SKM-1 treated with dmso at 0.1 percent for 144 hours (cell line): ENCODE measurements at regions not wholly inside any gene's neighbourhood (a gene's known extent, or its start where the extent isn't known, plus 50 kb on each side); places are given as distances from the start of the nearest gene placed in this dataset.

Source experiments
- DNase-seq: peaks from one replicate; lab custom pipeline; 2025; ENCODE audit not compliant: unreplicated experiment; lab: John Stamatoyannopoulos, UW

DNA sequence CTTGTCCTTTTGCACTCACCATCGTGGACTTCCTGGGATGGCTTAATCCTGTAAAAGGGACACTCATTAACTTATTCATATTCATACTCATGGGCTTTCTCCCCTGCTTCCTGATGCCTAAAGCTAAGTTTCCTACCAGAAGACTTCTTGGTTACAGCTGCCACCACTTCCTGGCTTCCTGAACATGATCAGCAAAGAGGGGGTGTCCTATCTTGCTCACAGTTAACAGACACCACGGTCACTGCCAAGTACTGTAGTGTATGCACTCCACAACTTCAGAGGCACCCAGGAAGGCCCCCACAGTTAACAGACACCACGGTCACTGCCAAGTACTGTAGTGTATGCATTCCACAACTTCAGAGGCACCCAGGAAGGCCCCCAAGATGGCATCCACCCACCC lies 177.8 kb downstream of the SIPA1L2 start:
- DNase-seq = no peak

DNA sequence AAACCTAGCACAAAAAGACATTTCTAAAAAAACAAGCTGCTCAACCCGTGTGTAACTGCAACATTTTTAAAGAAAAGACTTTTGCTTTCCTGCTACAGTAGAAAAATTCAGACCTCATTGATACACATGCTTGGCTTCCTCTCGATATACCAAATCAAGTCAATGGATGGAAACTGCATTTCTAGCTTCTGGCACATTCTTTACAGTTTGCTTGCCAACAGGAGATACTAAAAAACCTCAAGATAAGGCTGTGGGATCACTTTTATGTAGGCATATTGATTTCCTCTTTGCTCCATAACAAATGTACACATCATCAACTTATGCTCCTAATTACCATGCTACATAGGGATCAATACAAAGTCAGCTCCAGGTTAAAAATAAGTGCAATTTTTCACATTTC lies 178.4 kb downstream of the SIPA1L2 start:
- no peak for DNase-seq

DNA sequence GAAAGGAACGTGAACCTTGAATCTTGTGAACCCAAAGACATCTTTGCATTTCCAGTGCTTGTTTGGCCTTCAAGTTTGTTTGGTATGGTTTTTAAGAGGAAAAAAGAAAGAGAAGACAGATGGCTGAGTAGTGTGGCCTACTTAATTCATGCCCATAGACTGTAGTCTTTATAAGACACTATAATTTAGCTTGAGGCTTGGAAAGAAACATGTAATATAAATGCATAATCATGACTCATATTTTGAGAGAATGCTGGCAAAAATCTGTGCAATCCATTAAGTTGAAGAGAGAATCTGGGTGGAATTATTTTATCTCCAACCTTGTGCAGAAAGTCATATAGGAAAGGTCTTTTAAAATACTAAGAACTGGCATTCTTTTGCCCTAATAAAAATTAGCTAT lies 179.3 kb downstream of the SIPA1L2 start:
- DNase-seq = no peak

DNA sequence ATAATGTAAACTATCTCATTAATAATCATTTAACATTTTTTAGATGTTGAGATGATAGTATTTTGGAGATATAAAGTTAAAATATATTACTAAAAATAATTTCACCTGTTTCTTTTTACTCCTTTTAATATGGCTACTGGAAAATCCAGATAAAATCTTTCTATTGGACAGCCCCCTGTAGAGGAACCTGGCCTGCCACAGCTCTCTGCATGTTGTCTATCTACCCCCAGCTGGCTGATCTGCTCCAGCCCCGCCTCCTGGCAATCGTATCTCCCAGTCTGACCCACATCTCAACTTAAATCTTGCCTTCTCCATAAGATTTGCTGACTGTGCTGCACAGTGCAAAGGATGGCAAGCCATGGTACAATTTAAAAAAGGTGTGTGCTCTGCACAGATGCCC lies 182.8 kb downstream of the SIPA1L2 start:
- no peak for DNase-seq

DNA sequence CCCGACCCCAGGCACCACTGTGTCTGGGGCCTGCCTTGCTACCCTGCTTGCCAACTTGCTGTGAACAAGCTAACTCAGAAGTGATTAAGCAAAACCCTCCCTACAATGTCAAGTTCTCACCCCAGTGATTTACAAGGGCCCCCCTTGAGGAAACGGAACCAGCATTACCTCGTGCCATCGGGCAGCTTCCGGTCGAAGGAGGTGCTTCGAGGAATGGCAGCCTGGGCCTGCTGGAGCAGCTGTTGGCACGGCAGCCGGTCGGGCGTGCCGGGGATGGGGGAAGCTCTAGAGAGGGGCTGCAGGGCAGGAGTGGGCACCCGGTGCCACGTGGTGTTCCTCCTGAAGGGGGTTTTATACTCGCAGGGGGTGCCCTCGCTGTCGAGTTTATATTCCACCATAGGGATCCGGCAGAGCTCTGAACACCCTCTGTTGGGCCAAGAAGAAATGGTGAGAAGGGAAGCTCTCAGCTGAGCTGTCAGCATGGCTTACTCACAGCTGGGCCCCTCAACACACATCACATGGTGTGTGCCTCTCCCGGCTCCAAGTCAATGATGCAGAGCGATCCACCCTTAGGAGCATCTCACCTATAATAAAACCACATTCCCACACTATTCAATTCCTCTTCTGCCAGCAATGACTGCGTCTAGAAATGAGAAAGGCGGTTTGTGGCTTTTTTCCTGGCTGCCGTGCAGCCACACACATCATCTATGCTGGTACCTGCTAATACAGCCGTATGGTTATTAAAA lies 184.4 kb downstream of the SIPA1L2 start:
- no peak for DNase-seq

DNA sequence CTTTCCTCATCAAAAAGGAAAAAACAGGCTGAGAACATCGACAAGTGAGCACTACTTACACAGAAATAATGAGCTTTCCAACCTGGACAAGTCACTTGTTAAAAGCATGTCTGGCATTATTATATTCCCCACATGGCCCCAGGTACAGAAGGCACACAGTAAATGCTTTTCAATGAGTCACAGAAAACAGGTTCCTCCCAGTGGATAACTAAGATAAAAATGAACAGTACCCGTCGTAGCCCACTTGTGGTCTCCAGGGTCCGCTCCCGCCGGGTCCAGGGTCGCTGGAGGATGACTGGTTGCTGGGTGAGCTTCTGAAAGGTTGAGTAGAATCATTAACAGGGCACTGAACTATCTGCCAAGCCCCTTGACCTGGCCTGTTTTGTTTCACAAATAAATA lies 186.6 kb downstream of the SIPA1L2 start:
- no peak for DNase-seq

DNA sequence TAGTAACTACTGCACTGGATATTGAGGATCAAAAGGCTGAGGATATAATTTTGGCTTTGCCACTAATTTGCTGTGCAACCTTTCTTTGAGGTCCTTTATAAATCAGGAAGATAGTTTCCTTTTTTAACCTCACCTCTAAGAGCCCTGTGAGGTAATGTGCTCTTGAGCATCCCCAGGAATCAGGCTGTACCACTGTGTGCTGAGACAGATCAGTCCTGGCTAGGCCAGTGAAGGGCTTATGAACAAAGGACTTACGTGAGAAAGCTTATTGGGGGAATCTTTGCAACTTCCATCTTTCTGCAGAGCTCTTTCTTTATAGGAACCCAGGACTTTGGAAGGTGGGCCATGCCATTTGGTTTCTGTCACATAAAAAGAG lies 188.9 kb downstream of the SIPA1L2 start:
- DNase-seq = no peak

DNA sequence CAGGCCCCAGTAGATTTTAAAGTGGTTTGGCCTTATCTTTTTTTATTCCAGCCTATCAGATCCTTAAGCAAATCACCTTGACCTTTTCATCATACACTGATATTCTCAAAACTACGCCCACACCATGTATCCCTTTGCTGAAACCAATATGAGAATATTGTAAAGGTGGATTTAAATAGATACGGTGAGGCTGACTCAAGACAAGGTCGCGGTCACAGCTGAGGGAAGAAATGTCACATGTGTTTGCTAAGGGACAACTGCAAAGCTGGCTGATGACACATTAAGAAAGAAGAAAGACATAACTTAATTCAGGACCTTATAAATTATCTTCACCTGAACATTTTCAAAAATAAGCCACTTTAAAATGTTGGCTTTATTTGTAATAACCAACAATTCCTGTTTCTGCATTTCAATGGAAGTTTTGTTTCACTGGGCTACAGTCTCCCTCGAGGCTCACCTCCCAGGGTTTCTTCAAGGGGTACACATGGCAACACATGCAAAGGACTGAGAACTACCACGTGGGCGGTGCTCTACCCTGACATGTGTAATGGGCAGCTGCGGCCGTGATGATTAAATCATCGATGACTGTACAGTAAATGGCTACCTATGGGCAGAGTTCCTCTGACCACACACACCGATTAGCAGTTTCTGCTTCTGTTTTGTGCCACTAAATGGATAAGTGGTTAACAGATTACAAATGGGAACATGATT lies 189.5 kb downstream of the SIPA1L2 start:
- DNase-seq = no peak

DNA sequence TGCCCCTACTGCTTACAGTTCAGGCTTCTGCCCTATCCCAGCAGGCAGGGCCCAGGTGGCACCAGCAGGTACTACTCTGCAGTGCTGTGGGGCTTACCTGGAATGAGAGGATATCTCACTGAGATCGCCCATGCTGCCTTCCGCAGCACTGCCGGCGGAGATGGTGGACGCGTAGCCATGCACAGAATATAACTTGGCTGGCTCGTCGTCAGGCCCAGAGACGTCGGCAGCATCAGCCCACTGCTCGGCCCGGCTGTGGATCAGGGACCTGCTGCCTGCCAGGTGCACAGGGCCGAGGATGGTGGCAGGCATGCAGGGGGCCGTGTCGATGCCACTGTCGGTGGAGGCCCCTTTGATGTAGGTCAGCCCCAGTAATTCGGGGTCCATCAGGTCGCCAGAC lies 190.9 kb downstream of the SIPA1L2 start:
- DNase-seq = no peak

DNA sequence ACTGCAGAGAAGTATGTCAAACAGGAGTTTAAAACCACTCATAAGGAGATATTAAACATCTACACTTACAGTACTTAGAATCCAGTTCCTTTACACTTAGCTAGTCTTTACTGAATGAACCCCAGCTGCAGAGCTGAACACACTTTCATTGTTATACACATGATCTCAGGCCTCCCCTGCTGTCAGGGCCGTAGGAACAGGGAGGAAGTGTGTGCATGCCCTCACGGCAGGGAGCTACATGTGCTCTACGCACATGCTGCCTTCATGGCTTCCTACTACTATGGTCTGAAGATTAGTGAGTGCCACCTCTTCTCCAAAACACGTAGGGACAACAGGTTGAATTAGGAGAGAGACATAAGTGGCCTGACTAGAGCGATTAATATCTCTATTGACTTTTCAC lies 191.5 kb downstream of the SIPA1L2 start:
- DNase-seq = no peak

DNA sequence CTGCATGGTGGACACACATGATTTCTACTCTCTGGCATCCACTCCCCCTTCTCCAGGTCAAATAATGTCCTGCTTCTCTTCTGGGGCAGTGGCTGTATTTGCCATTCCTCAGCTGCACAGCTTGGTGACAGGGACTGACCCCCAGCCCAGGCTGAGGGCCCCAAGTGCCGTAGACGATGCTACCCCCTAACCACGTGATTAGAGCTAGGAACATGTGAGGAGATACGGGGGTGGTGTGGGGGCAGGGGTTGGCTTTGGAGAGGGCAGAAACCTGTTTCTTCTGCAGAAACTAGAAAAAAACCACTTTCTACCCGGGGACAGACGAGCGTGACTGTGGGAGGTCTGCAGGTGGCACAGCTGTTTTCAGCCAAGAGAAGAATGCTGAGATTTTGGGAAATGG lies 192.4 kb downstream of the SIPA1L2 start:
- DNase-seq = no peak

DNA sequence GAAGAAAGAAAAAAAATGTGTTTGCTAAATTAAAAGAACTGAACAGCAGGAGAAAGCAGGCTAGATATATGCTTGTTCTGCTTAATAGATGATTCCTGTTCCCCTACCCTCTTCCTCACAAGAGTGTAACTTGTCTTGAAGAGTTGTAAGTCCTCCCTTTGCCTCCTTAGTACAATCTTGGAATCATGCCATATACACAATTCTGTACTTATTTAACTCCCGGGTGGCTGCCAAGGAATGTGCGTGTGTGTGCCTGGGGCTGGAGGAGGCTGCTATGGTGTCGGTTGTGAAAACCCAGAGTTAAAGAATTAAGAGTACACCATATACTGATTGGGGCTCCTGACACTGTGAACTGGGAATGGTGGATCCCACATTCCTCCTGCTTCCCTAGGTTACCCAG lies 194.2 kb downstream of the SIPA1L2 start:
- DNase-seq = no peak

DNA sequence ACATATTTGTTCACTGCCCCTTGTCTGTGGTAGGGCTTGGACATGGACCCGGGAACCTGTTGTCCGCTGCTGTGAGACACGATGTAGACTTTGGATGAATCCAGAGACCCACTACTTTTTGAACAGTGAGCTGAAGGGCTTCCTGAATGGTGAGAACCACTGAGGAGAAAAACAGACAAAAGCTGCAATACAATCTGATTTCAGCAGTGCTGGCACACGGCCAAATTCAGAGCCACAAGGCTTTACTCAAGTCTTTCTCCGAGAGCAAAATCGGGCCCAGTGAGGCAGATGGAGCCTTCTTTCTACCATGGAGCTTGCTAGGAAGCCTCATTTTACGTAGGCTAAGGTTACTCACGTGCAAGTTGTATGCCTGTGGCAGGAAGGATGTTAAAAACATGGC lies 197.6 kb downstream of the SIPA1L2 start:
- DNase-seq = no peak

DNA sequence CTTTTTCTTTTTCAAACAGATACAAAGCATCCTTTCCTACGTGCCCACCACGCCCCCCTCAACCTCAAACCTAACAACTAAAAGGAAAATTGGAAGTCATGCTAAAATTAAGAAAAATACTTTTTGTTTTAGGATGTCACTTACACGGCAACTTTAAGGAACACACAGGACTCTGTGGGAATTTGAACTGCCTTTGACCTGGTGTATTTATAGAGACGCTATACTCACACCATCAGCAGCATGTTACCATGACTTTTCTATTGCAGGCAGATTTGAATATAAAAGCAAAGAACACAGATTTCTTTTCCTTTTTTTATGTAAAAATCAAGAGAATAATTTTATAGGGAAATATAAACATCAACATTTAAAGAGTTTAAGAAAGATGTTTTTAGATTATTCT lies 198.2 kb downstream of the SIPA1L2 start:
- no peak for DNase-seq

DNA sequence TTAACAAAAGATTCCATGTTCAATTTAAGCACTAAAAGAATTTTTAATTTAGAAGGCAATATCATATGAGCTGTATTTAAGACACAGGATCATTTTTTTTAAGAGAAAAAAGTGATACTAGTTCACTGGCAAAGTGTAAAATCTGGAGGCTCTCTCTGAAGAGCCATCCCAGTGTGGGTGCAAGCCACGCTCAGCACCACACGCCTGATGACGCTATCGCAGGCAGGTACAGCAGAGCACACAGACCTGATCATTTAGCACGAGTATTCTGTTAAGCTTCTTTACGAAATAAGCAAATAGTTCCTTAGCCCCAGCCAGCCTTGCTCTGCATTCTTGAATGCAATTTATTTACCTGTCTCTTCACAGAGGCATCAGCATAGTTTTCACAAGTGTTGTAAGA lies 198.6 kb downstream of the SIPA1L2 start:
- DNase-seq = no peak

DNA sequence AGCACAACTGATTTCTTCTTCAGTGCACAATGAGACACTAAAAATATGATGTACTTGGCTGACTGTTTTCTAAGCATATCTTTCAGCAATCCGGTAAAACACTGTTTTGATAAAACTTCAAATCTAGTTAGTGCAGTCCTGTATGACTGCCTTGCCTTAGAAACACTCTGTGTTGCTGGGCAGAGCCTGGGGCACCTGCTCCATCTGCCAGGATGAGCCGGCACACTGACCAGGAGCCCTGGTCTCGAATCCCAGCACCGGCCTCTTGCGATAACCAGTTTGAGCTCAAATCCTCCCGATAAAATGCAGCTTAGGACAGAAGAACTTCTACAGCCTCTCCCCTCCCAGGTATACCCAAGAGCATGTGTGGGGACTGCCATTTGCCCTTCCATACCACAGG lies 199.5 kb downstream of the SIPA1L2 start:
- no peak for DNase-seq

DNA sequence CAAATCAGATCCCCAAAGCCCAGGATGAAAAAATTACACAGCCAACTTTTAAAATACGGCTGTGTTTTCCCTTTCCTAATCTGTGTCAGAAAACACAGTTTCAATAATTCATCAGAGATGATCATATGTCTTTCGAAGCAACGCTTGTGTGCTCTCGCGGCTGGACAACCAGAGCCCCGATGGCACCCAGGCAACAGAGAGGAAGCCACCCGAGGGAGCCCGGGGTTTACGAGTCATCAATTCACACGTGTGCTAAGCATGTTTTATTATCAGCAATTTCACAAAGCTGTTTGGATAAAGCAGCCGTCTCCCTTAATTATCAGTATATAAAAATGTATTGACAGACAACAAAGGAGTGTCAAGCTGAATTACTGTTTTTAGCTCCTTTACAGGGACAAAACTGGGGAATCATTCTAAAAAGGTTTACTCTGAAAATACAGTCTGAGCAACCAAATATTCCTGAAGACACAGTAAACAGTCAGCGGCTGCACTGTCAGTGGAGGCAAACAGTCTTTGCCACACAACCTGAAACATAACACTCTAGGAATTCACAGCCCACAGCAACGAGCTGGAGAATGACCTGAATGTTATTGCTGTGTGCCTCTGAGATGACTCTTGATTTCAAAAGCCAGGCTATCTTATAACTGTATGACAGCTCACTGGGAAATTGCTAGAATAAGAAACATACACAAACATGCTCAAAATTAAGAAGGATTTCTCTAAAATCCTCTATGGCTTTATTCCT lies 201.0 kb downstream of the SIPA1L2 start:
- no peak for DNase-seq

DNA sequence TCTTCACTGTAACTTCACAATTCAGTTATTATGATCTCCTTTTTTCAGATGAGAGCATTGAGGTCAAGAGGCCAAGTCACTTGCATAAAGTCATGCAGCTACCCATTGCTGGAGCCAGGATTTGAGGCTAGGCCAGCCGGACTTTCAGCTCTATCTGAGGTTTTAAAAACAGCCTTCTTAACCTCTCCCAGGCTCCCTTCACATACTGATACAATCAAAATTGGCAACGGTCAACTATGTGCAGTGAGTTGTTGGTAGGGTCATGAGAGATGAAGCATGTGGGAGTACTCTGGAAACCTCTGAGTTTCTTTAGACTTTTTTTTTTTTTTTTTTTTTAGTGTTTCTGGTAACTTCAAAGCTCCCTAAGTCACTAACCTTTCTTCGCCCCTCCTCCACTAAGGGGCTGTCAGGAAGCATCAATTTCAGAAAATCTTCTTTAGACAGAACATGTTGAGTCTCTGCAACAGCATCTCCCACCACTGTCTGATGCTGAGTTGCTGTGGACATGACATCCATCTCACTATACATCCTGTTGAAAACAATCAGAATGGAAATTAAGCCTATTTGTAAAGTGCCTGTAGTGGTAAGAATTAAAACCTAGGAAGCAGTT lies 201.8 kb downstream of the SIPA1L2 start:
- DNase-seq = no peak

DNA sequence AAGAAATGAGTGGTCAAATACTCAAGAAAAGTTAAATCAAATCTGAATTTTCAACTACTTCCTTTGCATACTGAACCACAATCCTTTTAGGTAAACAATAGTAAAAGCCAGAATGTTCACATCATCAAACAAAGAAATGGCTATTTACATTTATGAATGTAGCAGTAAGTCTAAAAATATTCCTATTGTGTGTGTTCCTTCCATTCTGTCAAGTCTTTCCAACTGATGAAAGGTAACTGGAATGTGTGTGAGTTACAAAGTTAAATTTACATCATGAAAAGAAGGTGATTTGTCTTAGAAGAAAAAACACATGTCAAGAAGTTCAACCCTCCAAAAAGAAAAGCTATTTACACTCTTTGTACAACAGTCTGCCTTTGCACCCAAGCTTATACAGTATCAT lies 203.1 kb downstream of the SIPA1L2 start:
- DNase-seq = no peak

DNA sequence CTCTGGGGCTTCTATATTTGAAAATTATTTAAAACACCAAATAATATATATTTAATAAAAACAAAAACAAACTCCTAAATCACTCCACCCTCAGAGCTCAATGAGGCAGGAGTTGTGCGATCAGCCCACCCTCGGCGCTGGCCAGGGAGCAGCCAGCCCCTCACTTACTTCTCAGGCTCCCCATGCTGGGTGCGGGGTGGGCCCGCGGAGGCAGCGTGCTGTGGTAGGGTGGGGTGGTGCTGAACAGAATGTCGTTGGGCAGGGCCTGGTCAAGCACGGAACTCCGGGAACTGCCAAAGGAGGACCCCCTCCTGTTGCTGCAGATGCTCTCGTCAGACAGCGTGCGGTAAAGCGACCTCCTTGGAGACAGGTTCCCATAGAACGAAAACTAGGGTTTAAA lies 204.5 kb downstream of the SIPA1L2 start:
- no peak for DNase-seq

DNA sequence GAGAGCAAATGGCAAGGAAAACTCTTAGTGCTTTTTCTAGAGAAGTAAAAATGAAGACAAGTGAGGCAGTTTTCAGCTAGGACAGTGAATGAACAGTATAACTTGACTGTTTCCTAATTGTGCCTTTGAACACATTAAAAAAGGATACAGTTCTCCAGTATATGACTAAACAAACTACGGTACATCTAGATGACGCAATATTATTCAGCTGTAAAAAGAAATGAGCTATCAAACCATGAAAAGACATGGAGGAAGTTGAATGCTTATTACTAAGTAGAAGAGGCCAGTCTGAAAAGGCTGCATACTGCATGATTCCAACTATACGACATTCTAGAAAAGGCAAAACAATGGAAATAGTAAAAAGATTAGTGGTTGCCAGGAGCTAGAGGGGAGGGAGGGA lies 206.3 kb downstream of the SIPA1L2 start:
- no peak for DNase-seq

DNA sequence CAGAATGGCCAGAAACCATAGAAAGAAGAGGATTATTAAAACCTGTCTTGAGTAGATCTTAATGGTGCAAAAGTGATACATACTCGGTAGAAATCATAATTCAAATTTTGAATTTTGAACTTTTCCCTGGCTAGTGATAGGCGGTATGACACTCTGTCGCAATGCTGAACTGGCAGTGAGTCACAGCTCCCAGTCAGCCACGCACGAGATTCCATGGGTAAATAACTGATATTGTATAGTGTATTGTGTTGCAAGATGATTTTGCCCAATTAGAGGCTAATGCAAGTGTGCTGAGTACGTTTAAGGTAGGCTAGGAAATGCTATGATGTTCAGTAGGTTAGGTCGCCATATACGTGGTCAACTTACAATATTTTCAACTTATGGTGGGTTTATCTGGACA lies 207.0 kb downstream of the SIPA1L2 start:
- no peak for DNase-seq
